ENCODE measurements at regions not wholly inside any gene's neighbourhood (a gene's known extent, or its start where the extent isn't known, plus 50 kb on each side); places are given as distances from the start of the nearest gene placed in this dataset.

GRCh38 chr9:88623698-88624097 is 88.7 kb downstream of the NXNL2 start:
- TF ChIP-seq EP300 (IDR thresholded peaks at IDR 0.05; ENCODE audit: borderline replicate concordance) (no peak), MAX (IDR thresholded peaks at IDR 0.05) (no peak), REST (IDR thresholded peaks at IDR 0.05; ENCODE audit: low read depth) (no peak), FOXM1 (IDR thresholded peaks at IDR 0.05; ENCODE audit: borderline replicate concordance, low read depth) (no peak), CEBPB (IDR thresholded peaks at IDR 0.05) (no peak), CREB1 (IDR thresholded peaks at IDR 0.05; ENCODE audit: low read depth) (no peak), YY1 (IDR thresholded peaks at IDR 0.05; ENCODE audit: low read depth) (no peak)
